ENCODE measurements at regions not wholly inside any gene's neighbourhood (a gene's known extent, or its start where the extent isn't known, plus 50 kb on each side); places are given as distances from the start of the nearest gene placed in this dataset.

DNA sequence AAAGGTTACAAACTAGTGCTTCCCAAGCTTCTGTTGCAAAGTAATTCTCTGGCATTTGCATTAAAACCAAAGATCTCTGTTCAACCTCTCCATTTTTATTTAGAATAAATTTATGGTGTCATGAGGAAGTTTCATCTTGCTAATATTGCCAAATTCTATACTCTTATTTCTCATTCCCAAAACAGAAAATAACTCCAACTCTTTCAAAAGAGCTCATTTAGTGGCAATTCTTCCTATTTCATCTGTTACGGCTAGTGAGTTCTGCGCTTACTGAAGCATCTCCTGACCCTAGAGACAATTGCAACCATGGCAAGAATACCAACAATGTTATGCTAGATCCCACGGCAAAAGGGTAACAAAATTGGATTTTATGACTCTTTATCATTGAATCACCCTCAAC, 97.0 kb downstream of the HINT1 start:
- DNase-seq (ENCODE audit: extremely low read depth in 1 of 4, low spot score in 3 of 4), result no peak
- no peaks in the 10 kb centered on the region for H3K27me3 ChIP-seq (ENCODE audit: control insufficient read depth in 2 of 2, insufficient read depth in 2 of 2, low read length in 2 of 2)
- TF ChIP-seq COPS2 (conservative IDR thresholded peaks at IDR 0.05), result no peak
- no peak for TF ChIP-seq HLTF (IDR thresholded peaks at IDR 0.05)
- TF ChIP-seq, protein P1, sequence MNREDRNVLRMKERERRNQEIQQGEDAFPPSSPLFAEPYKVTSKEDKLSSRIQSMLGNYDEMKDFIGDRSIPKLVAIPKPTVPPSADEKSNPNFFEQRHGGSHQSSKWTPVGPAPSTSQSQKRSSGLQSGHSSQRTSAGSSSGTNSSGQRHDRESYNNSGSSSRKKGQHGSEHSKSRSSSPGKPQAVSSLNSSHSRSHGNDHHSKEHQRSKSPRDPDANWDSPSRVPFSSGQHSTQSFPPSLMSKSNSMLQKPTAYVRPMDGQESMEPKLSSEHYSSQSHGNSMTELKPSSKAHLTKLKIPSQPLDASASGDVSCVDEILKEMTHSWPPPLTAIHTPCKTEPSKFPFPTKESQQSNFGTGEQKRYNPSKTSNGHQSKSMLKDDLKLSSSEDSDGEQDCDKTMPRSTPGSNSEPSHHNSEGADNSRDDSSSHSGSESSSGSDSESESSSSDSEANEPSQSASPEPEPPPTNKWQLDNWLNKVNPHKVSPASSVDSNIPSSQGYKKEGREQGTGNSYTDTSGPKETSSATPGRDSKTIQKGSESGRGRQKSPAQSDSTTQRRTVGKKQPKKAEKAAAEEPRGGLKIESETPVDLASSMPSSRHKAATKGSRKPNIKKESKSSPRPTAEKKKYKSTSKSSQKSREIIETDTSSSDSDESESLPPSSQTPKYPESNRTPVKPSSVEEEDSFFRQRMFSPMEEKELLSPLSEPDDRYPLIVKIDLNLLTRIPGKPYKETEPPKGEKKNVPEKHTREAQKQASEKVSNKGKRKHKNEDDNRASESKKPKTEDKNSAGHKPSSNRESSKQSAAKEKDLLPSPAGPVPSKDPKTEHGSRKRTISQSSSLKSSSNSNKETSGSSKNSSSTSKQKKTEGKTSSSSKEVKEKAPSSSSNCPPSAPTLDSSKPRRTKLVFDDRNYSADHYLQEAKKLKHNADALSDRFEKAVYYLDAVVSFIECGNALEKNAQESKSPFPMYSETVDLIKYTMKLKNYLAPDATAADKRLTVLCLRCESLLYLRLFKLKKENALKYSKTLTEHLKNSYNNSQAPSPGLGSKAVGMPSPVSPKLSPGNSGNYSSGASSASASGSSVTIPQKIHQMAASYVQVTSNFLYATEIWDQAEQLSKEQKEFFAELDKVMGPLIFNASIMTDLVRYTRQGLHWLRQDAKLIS (CRISPR knock-in tag; IDR thresholded peaks at IDR 0.05), result no peak
- no peak for TF ChIP-seq ZNF282 (CRISPR knock-in tag; IDR thresholded peaks at IDR 0.05)
- TF ChIP-seq ZNF445 (CRISPR knock-in tag; IDR thresholded peaks at IDR 0.05; ENCODE audit: low read depth), result no peak
- no peak for TF ChIP-seq PML (IDR thresholded peaks at IDR 0.05; ENCODE audit: low read length)
- TF ChIP-seq POLR2AphosphoS2 (IDR thresholded peaks at IDR 0.05; ENCODE audit: low read length), result no peak
- TF ChIP-seq DMBX1 (CRISPR knock-in tag; IDR thresholded peaks at IDR 0.05; ENCODE audit: borderline replicate concordance), result no peak
- TF ChIP-seq ETS2 (tag; IDR thresholded peaks at IDR 0.05; ENCODE audit: borderline replicate concordance, poor library complexity, severe bottlenecking), result no peak
- TF ChIP-seq BDP1 (IDR thresholded peaks at IDR 0.05; ENCODE audit: insufficient read depth, insufficient read length), result no peak
- no peak for TF ChIP-seq KAT2B (IDR thresholded peaks at IDR 0.05; ENCODE audit: low read depth, low read length)
- TF ChIP-seq HMG20A (CRISPR knock-in tag; conservative IDR thresholded peaks at IDR 0.05), result no peak
- no peak for ATAC-seq
- 10% methylated on average over 3 of the region's 3 CpGs for WGBS (ENCODE audit: insufficient coverage, low coverage, missing lambda C conversion rate)
- no peak overlapping the region for H3K4me2 ChIP-seq (ENCODE audit: insufficient read depth, low read length)
- intact Hi-C loops (cut with micrococcal nuclease), result no loop called here
- H3K9me1 ChIP-seq (ENCODE audit: control insufficient read depth, insufficient read depth, low read length), result no peaks in the 10 kb centered on the region
- H4K20me1 ChIP-seq (replicated peaks; ENCODE audit: control insufficient read depth, insufficient read depth, low read length), result no peaks in the 10 kb centered on the region
- H3K4me3 ChIP-seq, result no peak overlapping the region
- in situ Hi-C loops (cut with MboI), result no loop called here
- ChIA-PET POLR2A (no interaction called here), CTCF (ENCODE audit: low intra/inter-chr PET ratio) (no interaction called here)
- H3K27ac ChIP-seq (ENCODE audit: extremely low read depth, low read depth, low read length), result no peak overlapping the region
- no peaks in the 10 kb centered on the region for H3K9me3 ChIP-seq (replicated peaks; ENCODE audit: control insufficient read depth, insufficient read depth, low read depth, low read length)
- no TSS peak for BruUV-seq (replicated peaks)
- no peak overlapping the region for H3K9ac ChIP-seq (ENCODE audit: insufficient read depth in 1 of 2, low read depth in 2 of 2, low read length in 2 of 2)
- H3K4me1 ChIP-seq (replicated peaks in 1 of 2; ENCODE audit: control insufficient read depth in 2 of 2, insufficient read depth in 2 of 2, low read length in 2 of 2), result no peaks in the 10 kb centered on the region
- no peak for FAIRE-seq
- no peak overlapping the region for H2AFZ ChIP-seq (ENCODE audit: low read depth, low read length)
- H3K79me2 ChIP-seq (ENCODE audit: control insufficient read depth, insufficient read depth, low read length), result no peaks in the 10 kb centered on the region
- H3K36me3 ChIP-seq (ENCODE audit: control insufficient read depth, insufficient read depth, low read length), result no peaks in the 10 kb centered on the region
